HepG2 (cell line): ENCODE measurements at regions not wholly inside any gene's neighbourhood (a gene's known extent, or its start where the extent isn't known, plus 50 kb on each side); places are given as distances from the start of the nearest gene placed in this dataset.

ENCODE experiments used
- ATAC-seq: fragments of 200-7000 bp; cut with Tn5 transposase; 3 replicates; pipeline ENCODE4 v1.9.1; 2020; ENCODE audit warnings: mild to moderate bottlenecking, moderate library complexity
- BruUV-seq: library from RNA; stranded (reverse); fragments of 400-500 nt; replicated peaks from 2 replicates; lab custom pipeline; 2021; lab: Mats Ljungman, UMichigan
- CTCF ChIA-PET: fragments of 300-600 bp; formaldehyde crosslinking; extraction: SDS; loops from one replicate; lab custom pipeline; 2021; ENCODE audit warnings: low total read pairs, inconsistent platforms, low intra/inter-chr PET ratio; lab: Yijun Ruan, JAX
- POLR2A ChIA-PET: fragments of 350-600 bp; sonication (Branson Sonifier 250); formaldehyde crosslinking; loops from one replicate; lab custom pipeline; 2020; ENCODE audit warnings: antibody characterized with exemption, inconsistent platforms; lab: Yijun Ruan, JAX
- DNase-seq: peaks from one replicate; pipeline ENCODE4 v3.0.0-alpha.2; 2015; ENCODE audit warnings: low spot score
- FAIRE-seq: peaks from 3 replicates; lab custom pipeline; 2011; peaks lifted over from hg19 to GRCh38; lab: Jason Lieb, UNC
- H2AFZ ChIP-seq: one replicate; pipeline ENCODE4 v1.6.1; 2011; ENCODE audit warnings: low read length, inconsistent platforms
- H3K27ac ChIP-seq: fragments of 300-600 bp; 3 replicates; pipeline ENCODE4 v1.8.0; 2011; ENCODE audit warnings: mixed run types, mild to moderate bottlenecking, mixed read lengths, low read length, inconsistent platforms; ENCODE audit not compliant: insufficient read depth; ENCODE audit errors: extremely low read length
- H3K27me3 ChIP-seq, 2 experiments: fragments of 200-600 bp in 1 of 2; 2 replicates in 1 of 2; 3 replicates in 1 of 2; pipeline versions ENCODE4 v1.6.0 to v1.8.0; 2011; ENCODE audit warnings: low read length in 2 of 2, mild to moderate bottlenecking in 2 of 2, moderate library complexity in 2 of 2, inconsistent platforms in 1 of 2; ENCODE audit not compliant: insufficient read depth in 2 of 2, control insufficient read depth in 1 of 2
- H3K36me3 ChIP-seq, 2 experiments: fragments of 200-600 bp in 1 of 2; replicated peaks in 1 of 2; 2 replicates in 1 of 2; 3 replicates in 1 of 2; pipeline versions ENCODE4 v1.5.1 to v1.8.0; 2011; ENCODE audit warnings: low read length in 2 of 2, inconsistent platforms in 1 of 2; ENCODE audit not compliant: insufficient read depth in 2 of 2, control insufficient read depth in 1 of 2
- H3K4me1 ChIP-seq: 2 replicates; pipeline ENCODE4 v1.5.1; 2012; ENCODE audit warnings: low read length, inconsistent platforms; ENCODE audit not compliant: insufficient read depth
- H3K4me2 ChIP-seq: 2 replicates; pipeline ENCODE4 v1.6.0; 2011; ENCODE audit warnings: low read depth, low read length, inconsistent platforms
- H3K4me3 ChIP-seq, 3 experiments: fragments of 200-600 bp in 1 of 3; sonication (generic), shearing (Covaris generic) in 1 of 3; replicated peaks in 1 of 3; 2 replicates each; pipeline ENCODE4 v1.5.1; 2011 to 2016; ENCODE audit warnings: low read length in 3 of 3, inconsistent platforms in 2 of 3, low read depth in 2 of 3, mild to moderate bottlenecking in 2 of 3, control low read depth in 1 of 3, mixed read lengths in 1 of 3; ENCODE audit not compliant: insufficient read depth in 1 of 3
- H3K79me2 ChIP-seq: one replicate; pipeline ENCODE4 v1.6.1; 2011; ENCODE audit warnings: low read length, inconsistent platforms; ENCODE audit not compliant: insufficient read depth
- H3K9ac ChIP-seq: 2 replicates; pipeline ENCODE4 v1.6.0; 2011; ENCODE audit warnings: mild to moderate bottlenecking, low read depth, low read length, inconsistent platforms; ENCODE audit not compliant: insufficient read depth
- H3K9me3 ChIP-seq: 2 replicates; pipeline ENCODE4 v1.5.1; 2012; ENCODE audit warnings: mild to moderate bottlenecking, low read length
- H4K20me1 ChIP-seq: 2 replicates; pipeline ENCODE4 v1.6.0; 2011; ENCODE audit warnings: inconsistent platforms, mild to moderate bottlenecking, low read length, moderate library complexity; ENCODE audit not compliant: insufficient read depth
- FOXM1 ChIP-seq: sonication (generic); formaldehyde crosslinking; IDR thresholded peaks from 2 replicates; pipeline ENCODE4 v1.5.0; 2020; ENCODE audit warnings: missing genetic modification reagents
- KLF13 ChIP-seq: sonication (generic); formaldehyde crosslinking; IDR thresholded peaks from 2 replicates; pipeline ENCODE4 v1.4.0; 2020; ENCODE audit warnings: mild to moderate bottlenecking, missing genetic modification reagents
- MIXL1 ChIP-seq: IDR thresholded peaks from 2 replicates; pipeline ENCODE4 v1.6.1; 2016
- MTA1 ChIP-seq: sonication (generic); formaldehyde crosslinking; IDR thresholded peaks from 2 replicates; pipeline ENCODE4 v1.4.0; 2020; ENCODE audit warnings: missing genetic modification reagents, mild to moderate bottlenecking, borderline replicate concordance
- PAF1 ChIP-seq: IDR thresholded peaks from 2 replicates; pipeline ENCODE4 v1.6.1; 2016; ENCODE audit warnings: missing genetic modification reagents, missing compliant biosample characterization
- SIN3B ChIP-seq: fragments of 150-350 bp; IDR thresholded peaks from 2 replicates; pipeline ENCODE4 v1.6.1; 2014; ENCODE audit warnings: low read length
- SRF ChIP-seq: IDR thresholded peaks from 2 replicates; pipeline ENCODE4 v1.6.1; 2011; ENCODE audit warnings: mild to moderate bottlenecking, low read depth, low read length, moderate library complexity
- TRAFD1 ChIP-seq: sonication (generic); formaldehyde crosslinking; IDR thresholded peaks from 2 replicates; pipeline ENCODE4 v1.5.1; 2020; ENCODE audit warnings: missing genetic modification reagents, mild to moderate bottlenecking, borderline replicate concordance
- ZNF292 ChIP-seq: sonication (generic); formaldehyde crosslinking; IDR thresholded peaks from 2 replicates; pipeline ENCODE4 v1.8.1; 2022; ENCODE audit warnings: mild to moderate bottlenecking, low read depth, missing genetic modification reagents, borderline replicate concordance
- ZNF749 ChIP-seq: sonication (generic); formaldehyde crosslinking; IDR thresholded peaks from 2 replicates; pipeline ENCODE4 v1.8.0; 2022; ENCODE audit warnings: mild to moderate bottlenecking, missing genetic modification reagents, moderate library complexity, borderline replicate concordance
- WGBS: methylation state at CpG from one replicate; pipeline ENCODE4 v1.1.6; 2017; ENCODE audit warnings: low lambda C conversion rate; 5-methylcytosine and 5-hydroxymethylcytosine counted together
- in situ Hi-C: cut with HindIII; loops from 2 replicates; pipeline ENCODE4 v1.10.0; 2017; ENCODE audit warnings: low pct_unique_long_range_greater_than_20kb; ENCODE audit not compliant: extremely low pct_ligation_motif_present
- intact Hi-C: fragments of 100-400 bp; cut with micrococcal nuclease; formaldehyde crosslinking; loops from one replicate; pipeline ENCODE4 v1.10.0; 2022; ENCODE audit not compliant: unreplicated experiment

DNA sequence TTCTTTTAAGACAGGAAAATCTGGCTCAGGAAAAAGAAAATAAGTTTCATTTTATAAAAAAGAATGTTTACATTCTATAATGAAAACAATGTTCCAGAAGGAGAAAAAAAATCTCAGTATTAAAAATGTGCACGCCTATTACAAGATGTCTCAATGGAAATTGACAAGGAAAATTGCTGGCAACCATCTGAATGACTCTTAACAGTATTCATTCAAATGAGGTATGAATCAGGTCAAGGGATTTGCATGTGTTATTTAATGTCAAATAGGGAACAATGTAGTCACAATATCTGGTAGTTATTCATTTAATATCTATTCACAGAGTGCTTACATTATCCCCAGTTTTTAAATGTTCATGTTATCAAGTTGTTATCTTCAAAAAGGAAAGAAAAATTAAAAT is 208.4 kb upstream of the TRAM1L1 start:
- CTCF ChIA-PET, result no interaction called here
- TF ChIP-seq TRAFD1 (CRISPR knock-in tag) (no peak), ZNF749 (CRISPR knock-in tag) (no peak), MTA1 (no peak), MIXL1 (CRISPR knock-in tag) (no peak)
- ATAC-seq (no peak), DNase-seq (no peak), FAIRE-seq (no peak)
- POLR2A ChIA-PET, result no interaction called here
- Histone ChIP-seq H2AFZ (no peak overlapping the region), H4K20me1 (no peaks in the 10 kb centered on the region), H3K27ac (no peak overlapping the region), H3K79me2 (no peaks in the 10 kb centered on the region), H3K4me1 (no peaks in the 10 kb centered on the region), H3K36me3 (no peaks in the 10 kb centered on the region), H3K4me3 (no peak overlapping the region), H3K4me2 (no peak overlapping the region), H3K9ac (no peak overlapping the region), H3K27me3 (no peaks in the 10 kb centered on the region), H3K9me3 (no peaks in the 10 kb centered on the region)
- WGBS, result 6% methylated on average over 1 of the region's 1 CpG
- intact Hi-C loops (no loop called here), in situ Hi-C loops (no loop called here)
- BruUV-seq, result no TSS peak

GRCh38 chr4:117302226-117302625 is 216.8 kb upstream of the TRAM1L1 start:
- POLR2A ChIA-PET, result no interaction called here
- DNase-seq, result no peak
- in situ Hi-C loops (no loop called here), intact Hi-C loops (no loop called here)
- WGBS, result 26% methylated on average over 2 of the region's 2 CpGs
- no peaks in the 10 kb centered on the region for H3K4me1 ChIP-seq
- H3K9me3 ChIP-seq, result no peaks in the 10 kb centered on the region
- no peaks in the 10 kb centered on the region for H4K20me1 ChIP-seq
- no peak for ATAC-seq
- no peak overlapping the region for H3K9ac ChIP-seq
- H3K4me2 ChIP-seq, result no peak overlapping the region
- no peak for FAIRE-seq
- H3K79me2 ChIP-seq, result no peaks in the 10 kb centered on the region
- H2AFZ ChIP-seq, result no peak overlapping the region
- CTCF ChIA-PET, result no interaction called here
- no peak overlapping the region for H3K27ac ChIP-seq
- H3K36me3 ChIP-seq, result no peaks in the 10 kb centered on the region
- BruUV-seq, result no TSS peak
- TF ChIP-seq FOXM1 (CRISPR knock-in tag), result no peak
- TF ChIP-seq PAF1 (CRISPR knock-in tag), result no peak
- no peak for TF ChIP-seq SIN3B
- no peak for TF ChIP-seq SRF
- no peak for TF ChIP-seq KLF13
- TF ChIP-seq ZNF292 (CRISPR knock-in tag), result no peak
- H3K4me3 ChIP-seq, result no peak overlapping the region
- H3K27me3 ChIP-seq, result no peaks in the 10 kb centered on the region
